ENCODE measurements at regions not wholly inside any gene's neighbourhood (a gene's known extent, or its start where the extent isn't known, plus 50 kb on each side); places are given as distances from the start of the nearest gene placed in this dataset.
"Not testable (repeated sequence)": the region's sequence is repeated elsewhere in the genome, so short reads cannot be mapped to it uniquely, and the experiment has no call there.

DNA sequence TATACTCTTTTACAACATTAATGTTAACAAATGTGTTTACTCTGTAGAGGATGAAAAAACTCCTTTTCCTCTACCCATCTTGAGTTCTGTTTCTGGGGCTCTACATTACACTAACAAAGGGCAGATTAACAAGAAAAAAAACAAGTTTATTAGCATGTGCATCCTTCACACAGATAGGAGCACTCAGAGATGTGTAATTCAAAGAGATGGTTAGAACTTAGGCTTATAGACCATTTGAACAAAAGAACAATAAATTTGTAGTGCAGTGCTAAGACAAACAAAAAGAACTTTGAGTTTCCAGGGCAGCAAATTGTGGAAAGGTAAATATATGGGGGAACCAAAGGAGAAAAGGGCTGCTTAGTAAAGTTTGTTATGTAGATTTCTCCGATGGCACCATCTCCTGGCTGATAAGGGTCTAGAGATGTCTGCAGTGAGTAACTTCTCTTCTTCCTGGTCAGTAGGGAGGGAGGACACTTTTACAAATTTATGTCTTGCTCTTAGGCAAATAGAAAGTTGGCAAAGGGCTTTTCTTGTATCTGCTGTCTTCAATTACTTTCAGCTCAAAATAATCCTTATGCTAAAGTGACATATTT is 1249.9 kb upstream of the TENM3 start:
- DNase-seq, result peak in 1 of 3 experiments; percentile 6

DNA sequence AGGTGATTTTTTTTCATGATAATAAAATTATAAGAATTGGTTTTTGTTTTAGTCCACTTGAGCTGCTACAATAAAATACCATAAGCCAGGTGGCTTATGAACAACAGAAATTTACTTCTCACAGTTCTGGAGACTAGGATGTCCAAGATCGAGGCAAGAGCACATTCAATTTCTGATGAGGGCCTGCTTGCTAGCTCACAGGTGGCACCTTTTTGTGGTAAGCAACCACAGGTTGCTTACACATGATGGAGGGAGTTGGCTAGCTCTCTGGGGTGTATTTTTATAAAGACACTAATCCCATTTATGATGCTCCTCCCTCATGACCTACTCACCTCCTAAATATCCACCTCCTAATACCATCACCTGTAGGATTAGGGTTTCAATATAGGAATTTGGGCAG is 1248.5 kb upstream of the TENM3 start:
- no peak for DNase-seq

DNA sequence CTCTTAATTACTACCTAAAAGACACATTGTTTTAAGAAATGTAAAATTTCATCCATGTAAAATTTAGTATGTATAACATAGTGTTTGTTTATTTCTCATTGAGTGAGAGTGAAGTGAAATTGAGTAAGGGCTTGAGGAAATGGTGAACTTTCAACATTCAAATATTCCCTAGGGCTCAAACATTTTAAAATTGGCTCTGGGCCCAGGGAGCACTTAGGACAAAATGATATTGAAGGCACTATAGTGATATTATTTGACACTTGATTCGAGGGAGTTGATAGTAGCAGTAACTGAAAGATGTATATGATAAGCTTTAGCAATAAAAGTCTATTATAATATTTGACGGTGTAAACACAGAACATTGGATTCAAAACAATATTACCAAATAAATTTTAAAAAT is 1244.0 kb upstream of the TENM3 start:
- peak in 2 of 3 experiments; percentile 14 to 68 for DNase-seq

DNA sequence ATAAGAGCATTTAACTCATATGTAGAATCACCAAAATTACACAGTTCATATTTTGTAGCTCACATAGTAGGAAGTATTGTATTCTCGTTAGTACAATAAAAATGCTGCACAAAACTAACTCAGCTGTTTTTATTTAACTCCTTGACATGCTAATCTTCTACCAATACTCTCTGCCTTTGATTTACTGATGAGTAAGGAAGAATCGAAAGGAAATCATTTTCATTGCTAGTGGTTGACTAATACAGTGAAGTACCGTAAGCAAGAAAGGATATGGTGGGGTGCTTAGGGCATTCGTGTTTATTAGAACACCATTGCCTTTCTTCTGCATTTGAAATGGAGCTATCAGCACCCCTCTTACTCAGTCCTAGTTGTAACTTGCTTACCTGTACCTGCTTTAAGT is 1239.1 kb upstream of the TENM3 start:
- DNase-seq, result no peak

DNA sequence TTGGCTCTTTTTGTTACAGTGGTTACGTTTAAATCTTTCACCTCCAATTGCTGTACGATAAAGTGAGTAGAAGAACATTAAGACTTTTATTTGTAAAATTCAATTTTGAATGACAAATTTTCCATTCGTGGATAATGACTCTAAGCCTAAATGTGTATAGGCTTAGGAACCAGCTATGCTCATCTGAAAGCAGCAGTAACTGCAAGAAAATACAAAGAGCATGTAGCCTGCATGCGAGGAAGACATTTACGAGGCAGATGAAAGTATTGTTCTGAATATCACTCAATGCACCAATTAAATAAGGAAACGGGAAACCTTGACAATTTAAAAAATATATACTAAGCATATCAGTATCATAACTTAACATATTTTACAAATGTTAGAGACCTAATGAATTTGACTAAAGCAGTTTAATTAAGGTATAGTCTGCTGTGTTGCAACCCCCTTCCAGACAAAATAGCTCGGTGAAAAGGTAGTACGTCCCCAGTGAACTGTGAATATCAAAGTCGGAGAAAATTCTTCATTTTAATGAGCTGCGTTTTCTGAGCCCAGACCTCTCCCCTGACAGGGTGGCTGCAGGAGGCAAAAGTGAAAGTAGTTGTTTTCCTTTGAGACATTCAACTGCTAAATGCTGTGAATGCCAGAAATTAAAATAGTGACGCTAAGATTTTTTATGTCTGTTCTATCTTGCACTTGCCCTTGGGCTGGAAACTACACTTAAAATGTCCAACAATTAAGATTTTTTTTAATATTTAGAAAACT is 1236.5 kb upstream of the TENM3 start:
- DNase-seq, result no peak

DNA sequence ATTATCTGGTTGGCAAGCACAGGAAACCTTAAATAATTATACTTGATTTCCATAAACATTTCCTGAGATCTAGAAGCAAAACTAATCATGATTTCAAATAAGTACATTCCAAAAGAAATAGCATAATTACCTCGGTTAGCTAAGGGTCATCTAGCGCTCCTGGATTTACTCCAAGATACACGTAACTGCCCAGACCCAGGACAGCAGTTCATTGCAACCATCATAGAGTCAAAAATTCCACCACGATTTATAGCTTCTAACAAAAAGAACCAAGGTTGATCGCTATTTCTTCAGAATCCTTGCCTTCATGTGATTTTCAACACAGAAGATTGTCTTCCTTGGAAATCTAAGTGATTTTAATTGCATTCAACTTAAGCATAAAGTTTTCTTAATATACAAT is 1235.5 kb upstream of the TENM3 start:
- DNase-seq, result no peak

DNA sequence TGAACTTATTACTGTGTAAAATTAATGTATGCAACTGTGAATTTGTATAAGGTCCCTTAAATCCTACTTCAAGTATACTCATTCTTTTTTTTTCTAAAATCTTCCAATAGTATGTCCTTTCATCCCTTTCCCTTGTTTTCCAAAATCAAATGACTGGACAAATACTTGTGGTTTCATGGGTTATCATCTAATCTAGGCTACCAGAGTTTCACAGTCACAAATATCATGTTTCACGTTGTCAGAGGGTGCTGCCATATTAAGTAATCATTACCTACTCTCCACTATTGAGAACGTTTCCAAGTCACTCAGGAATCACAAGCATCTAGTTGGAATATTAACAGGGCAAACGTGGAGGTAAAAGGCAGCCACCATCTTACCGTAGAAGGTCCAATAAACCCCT is 1235.0 kb upstream of the TENM3 start:
- DNase-seq, result peak in 1 of 3 experiments; percentile 10

DNA sequence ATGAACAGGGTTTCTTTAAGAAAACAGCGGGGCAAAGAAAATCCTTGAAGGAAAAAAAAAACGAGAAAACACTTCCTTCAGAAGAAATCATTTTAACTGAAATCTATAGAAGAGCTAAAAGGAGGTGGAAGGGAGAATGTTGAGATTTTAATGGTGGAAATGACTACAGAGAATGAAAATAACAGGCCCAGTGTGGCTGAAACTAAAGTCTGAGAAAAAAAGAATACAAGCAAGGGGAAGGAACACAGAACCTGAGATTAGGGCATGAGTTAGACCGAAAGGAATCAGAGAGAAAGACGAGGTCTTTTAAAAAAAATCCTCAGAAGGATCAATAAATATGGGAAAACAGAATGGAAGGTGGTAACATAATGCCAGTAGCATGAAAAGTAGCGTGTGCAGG is 1230.0 kb upstream of the TENM3 start:
- no peak for DNase-seq

DNA sequence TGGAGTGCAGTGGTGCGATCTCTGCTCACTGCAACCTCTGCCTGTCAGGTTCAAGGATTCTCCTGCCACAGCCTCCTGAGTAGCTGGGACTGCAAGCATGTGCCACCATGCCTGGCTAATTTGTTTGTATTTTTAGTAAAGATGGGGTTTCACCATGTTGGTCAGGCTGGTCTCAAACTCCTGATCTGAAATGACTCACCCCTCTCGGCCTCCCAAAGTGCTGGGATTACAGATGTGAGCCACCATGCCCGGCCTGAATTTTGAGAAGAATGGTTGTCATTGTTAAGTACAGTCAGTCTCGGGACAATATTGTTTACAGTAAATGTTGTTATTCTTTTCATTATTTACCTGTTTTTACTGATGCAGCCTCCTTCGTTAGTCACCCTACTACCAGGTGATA is 1226.2 kb upstream of the TENM3 start:
- no peak for DNase-seq

DNA sequence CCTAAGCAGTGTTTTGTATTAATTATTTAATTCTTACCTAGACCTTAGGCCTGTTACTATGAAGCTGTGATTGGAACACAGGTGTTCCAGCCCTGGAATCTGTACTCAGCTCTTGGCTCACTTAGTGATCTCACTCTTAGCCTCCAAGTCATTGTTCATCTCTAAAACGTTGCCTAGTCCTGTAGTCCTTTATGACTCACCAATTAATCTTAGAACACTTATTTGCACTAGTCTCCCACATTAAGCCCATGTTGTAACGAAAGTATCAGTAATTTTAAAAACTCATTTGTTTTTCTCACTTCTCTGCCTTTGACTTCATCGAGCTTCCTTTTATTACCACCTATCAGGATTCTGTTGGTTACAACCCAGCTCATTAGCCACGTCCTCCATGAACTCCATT is 1224.7 kb upstream of the TENM3 start:
- no peak for DNase-seq

DNA sequence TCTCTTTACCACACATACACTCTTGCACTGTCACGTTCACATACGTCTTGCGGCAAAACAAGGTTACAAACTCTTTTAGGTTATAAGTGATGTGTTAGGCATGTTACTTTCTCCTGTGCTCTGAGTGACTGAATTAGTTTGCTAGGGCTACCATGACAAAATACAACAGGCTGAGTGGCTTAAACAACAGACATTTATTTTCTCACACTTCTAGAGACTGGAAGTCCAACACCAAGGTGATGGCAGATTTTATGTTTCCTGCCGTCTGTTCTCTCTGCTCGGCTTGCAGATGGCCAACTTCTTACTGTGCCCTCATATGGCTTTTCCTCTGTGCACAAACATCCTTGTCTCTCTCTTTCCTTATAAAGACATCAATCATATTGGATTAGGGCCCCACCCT is 1224.3 kb upstream of the TENM3 start:
- no peak for DNase-seq

DNA sequence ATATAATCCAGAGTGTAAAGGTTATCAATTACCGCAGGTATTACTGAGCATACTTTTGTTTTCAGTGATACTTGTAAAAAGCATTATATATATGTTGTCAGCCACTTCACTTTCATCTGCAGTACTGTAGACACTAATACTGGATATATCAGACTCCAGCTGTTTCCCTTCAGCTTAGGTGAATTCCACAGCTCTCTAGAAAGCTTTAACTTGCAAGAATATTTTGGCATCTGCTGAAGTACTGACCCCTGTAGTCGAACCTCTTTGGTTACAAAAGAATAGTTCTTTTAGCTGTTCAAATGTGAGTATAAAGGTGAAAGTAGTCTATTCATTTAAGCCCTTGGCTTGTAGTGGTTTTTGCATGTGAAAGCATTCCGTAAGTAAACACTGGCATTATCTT is 1222.7 kb upstream of the TENM3 start:
- DNase-seq, result no peak

DNA sequence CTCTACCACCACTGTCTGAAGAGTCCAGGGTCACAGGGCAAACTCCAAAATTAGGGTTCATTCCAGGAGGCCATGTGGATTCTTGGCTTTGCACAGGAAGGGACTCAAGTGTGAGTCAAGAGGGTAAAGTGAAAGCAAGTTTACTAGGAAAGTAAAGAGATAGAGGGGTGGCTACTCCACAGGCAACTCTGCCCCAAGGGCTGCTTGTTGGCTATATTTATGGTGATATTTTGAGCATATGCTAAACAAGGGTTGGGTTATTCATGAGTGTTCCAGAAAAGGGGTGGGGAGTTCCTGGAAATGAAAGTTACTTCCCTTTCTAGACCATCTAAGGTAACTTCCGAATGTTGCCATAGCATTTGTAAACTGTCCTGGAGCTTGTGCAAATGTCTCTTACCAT is 1222.0 kb upstream of the TENM3 start:
- DNase-seq, result no peak

DNA sequence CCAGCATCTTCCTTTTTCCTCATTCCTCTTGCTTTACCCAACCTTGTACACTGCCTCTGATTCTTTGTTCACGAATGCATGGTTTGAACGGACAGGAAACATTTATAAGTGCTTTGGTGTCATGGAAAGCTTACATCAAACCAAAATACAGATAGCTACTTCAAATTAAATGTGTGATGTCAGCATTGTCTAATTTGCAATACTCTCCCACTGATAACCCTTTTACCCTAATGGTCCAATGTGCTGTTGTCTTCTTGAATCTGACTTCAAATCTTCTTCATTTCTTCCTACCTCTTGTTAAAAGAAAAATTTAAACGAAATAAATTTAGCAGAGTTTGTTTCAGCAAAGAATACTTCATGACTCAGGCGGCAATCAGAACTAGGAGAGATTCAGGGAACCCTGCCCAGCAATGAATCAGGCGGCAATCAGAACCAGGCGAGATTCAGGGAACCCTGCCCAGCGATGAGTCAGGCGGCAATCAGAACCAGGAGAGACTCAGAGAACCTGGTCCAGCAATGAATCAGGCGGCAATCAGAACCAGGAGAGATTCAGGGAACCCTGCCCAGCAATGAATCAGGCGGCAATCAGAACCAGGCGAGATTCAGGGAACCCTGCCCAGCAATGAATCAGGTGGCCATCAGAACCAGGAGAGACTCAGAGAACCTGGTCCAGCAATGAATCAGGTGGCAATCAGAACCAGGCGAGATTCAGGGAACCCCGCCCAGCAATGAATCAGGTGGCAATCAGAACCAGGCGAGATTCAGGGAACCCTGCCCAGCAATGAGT is 1212.9 kb upstream of the TENM3 start:
- not testable (repeated sequence) for DNase-seq

DNA sequence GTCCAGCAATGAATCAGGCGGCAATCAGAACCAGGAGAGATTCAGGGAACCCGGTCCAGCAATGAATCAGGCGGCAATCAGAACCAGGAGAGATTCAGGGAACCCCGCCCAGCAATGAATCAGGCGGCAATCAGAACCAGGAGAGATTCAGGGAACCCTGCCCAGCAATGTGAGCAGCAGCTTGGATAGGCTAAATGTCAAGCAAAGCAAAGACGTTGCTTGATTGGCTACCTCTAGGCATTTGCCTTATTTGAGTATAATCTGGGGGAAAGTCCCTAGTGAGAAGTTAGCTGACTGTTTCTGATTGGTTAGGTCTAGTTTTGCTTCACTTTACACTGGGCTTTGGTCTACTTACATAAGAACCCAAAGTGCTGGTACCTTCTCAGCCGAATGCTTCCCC is 1212.2 kb upstream of the TENM3 start:
- no peak for DNase-seq

DNA sequence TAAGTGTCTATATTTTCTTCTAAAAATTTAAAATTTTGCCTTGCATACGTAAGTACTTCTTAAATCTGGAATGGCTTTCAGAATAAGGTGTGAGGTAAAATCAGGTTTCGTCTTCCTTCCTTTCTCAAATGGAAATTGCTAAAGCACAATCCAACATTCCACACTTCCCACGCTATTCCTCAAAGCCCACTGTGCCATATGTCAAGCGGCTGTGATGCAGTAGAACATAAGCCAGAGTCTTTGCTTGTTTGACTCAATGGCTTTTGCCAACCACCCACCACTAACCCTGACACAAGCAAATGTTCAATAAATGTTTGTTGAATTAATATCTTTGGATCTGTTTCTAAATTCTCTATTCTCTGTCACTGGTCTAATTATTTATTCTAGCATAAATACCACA is 1199.7 kb upstream of the TENM3 start:
- DNase-seq, result no peak

DNA sequence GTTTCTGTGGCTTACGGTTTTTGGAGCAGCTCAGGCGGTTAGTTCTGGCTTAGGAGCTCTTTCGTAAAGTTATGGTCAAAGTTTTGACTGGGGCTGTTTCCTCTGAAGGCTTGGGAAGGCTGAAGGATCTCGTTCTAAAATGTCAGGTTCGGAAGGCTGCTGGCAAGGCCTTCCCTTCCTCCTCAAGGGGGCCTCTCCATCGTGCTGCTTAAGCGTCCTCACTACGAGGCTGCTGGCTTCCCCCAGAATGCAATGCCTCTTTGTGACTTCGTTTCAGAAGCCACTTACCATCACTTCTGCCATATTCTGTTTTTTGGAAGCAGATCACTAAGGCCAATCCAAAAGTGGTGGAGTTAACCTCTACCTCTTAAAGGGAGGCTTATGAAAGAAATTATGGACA is 1196.4 kb upstream of the TENM3 start:
- no peak for DNase-seq

DNA sequence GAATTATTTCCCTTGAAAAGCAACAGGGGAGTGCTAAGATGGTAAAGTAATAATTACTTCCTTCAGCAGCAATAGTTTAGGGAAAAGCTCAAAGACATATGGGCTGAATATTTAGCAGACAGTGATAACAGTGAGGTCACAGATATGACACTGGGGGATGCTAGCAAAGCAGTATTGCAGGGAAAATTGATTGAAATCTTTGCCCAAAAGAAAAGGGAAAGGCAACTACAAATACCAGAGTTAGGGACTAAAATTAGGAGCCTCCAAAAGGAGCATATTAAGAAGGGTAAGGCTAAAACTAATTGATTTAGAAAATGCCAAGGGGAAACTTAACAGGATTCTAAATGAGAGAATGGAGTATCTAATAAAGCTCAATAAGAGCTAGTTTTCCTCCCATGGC is 1191.3 kb upstream of the TENM3 start:
- DNase-seq, result no peak

DNA sequence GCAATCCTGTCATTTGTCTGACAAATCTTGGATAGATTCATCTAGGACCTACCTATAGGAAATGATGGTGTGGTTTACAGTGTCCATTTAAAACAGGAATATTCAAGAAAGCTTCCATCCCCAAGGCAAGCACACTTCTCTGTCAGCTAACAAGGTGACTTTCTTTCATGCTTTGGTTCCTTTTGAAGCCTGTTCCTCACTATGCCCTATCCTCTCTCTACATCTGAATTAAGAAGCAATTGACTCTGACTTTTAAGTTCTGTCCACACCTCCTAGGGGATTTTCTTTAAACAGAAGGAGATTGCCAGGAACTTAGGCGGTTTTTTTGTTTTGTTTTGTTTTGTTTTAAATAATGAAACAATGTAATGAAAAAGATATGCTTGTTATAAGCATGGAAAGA is 1181.4 kb upstream of the TENM3 start:
- DNase-seq, result no peak

DNA sequence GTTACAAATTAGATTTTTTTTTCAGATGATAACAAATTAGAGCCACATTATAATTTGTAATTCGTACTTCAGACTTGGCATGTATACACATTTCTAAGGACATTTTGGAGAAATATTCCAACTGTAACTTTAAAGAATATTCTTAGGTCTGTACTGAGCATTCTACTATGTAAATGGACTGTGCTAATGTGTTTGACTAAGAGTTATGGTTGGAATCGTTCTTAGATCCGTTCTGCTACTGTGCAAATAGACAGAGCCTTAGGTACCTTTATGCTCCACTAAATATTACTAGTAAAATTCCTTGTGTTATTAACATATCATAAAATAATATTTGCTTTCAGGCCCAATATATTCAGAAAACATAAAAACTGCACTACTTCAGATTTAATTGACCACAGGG is 1180.0 kb upstream of the TENM3 start:
- no peak for DNase-seq

DNA sequence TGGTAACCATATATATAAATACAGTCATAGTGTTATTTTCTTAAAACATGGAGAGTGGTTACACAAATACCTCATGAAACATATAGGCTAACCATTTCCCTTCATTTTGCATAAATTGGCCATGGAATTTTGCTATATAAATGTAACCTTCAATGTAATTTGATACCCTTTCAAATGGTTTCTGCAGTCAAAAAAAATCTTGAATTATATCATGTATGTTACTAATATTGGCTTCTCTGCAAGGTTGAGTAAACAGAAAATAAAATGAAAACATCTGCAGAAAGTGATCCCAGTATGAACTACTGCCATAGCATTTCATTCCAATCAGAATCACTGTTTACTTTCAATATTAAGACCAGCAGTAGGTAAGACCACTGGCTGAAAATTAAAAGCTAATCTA is 1165.9 kb upstream of the TENM3 start:
- DNase-seq, result no peak

DNA sequence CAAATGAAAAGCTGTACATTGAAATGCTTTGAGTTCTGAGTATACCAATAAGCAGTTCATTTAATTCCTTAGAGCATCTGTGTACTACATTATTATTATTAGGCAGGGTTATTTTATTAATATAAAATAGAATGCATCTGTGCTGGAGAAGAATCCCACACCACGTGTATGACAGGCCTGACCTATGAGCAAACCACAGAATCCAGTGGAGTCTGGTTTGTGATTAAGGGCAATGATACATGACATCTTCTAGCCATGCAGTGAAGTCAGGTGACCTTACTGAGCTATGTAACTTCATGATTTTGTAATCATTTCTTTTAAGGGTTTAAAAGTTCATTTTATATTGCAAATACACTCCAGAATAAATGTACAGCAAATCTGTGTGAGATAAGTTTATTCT is 1165.0 kb upstream of the TENM3 start:
- no peak for DNase-seq

DNA sequence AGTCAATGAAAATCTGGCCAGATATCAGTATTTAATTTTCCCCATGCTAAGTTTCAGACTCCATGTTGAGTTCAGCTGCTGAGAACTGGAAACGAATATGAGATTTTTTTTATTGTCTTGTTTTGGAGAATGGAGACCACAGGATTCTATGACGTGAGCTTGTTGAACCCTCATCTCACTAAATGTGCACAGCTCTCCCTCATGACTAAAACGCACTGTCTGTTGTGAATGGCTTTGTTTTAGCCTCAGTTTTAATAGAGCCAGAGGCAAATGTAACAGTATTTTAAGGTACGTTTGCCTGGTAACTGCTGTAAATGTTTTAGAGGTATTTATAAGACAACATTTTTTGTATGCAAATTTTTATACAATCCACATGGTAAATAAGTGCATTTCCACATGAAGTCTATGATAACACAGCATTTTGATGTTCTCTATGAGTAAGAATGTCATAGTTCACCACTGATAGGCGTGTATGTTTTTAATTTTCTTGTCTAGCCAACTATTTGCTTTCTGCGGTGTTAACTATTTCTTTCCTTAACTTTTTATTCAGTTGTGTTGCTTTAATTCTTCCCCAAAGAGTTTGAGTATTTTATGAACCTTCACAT is 1159.3 kb upstream of the TENM3 start:
- no peak for DNase-seq

DNA sequence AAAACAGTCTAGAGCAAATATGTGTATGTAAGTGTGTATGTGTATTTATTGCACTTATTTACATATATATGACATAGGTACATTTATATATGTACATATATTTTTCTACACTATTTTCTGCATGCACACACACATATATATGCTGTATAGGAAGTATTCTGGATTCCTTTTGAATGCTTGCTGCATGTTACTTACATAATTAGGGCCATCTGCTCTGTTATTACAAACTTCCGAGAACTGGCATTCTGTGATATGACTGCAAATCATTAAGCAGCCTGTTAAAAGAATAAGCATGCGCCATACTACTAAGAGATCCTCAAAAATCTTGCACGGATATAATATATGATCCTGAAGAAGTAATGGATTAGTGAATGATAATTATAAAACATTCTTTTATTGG is 1157.6 kb upstream of the TENM3 start:
- DNase-seq, result no peak
